Panc1 (cell line): ENCODE measurements at regions not wholly inside any gene's neighbourhood (a gene's known extent, or its start where the extent isn't known, plus 50 kb on each side); places are given as distances from the start of the nearest gene placed in this dataset.

Experiments
- ATAC-seq: fragments of 200-7000 bp; cut with Tn5 transposase; 2 replicates; pipeline ENCODE4 v1.9.1; 2020; ENCODE audit warnings: mild to moderate bottlenecking, moderate library complexity
- BruUV-seq: library from RNA; stranded (reverse); fragments of 400-500 nt; replicated peaks from 2 replicates; lab custom pipeline; 2021; lab: Mats Ljungman, UMichigan
- CTCF ChIA-PET: fragments of 300-600 bp; sonication (Branson Sonifier 250); formaldehyde crosslinking; loops from one replicate; lab custom pipeline; 2022; ENCODE audit warnings: antibody characterized with exemption; lab: Charles Lee
- POLR2A ChIA-PET: fragments of 300-600 bp; sonication (Branson Sonifier 250); formaldehyde crosslinking; loops from one replicate; lab custom pipeline; 2022; ENCODE audit warnings: antibody characterized with exemption; lab: Charles Lee
- DNase-seq: peaks from one replicate; pipeline ENCODE4 v3.0.0-alpha.2; 2010; ENCODE audit warnings: low read depth, low spot score
- H3K27ac ChIP-seq: 2 replicates; pipeline ENCODE4 v1.5.1; 2011; ENCODE audit warnings: mild to moderate bottlenecking, low read length, inconsistent platforms
- H3K27me3 ChIP-seq: fragments of 200-500 bp; sonication (Bioruptor generic); 2 replicates; pipeline ENCODE4 v1.6.0; 2014; ENCODE audit warnings: low read length, inconsistent platforms; ENCODE audit not compliant: control insufficient read depth, insufficient read depth
- H3K36me3 ChIP-seq: fragments of 200-500 bp; sonication (Bioruptor generic); 2 replicates; pipeline ENCODE4 v1.5.1; 2014; ENCODE audit warnings: inconsistent platforms, mild to moderate bottlenecking, low read length, moderate library complexity; ENCODE audit not compliant: control insufficient read depth, insufficient read depth
- H3K4me1 ChIP-seq: 2 replicates; pipeline ENCODE4 v1.5.1; 2011; ENCODE audit warnings: inconsistent platforms, mild to moderate bottlenecking, low read length, moderate library complexity; ENCODE audit not compliant: control insufficient read depth, insufficient read depth
- H3K4me3 ChIP-seq, 2 experiments: 2 replicates each; pipeline ENCODE4 v1.5.1; 2011 to 2012; ENCODE audit warnings: low read depth in 2 of 2, low read length in 2 of 2, mild to moderate bottlenecking in 2 of 2, inconsistent platforms in 1 of 2, moderate library complexity in 1 of 2
- H3K9me3 ChIP-seq: fragments of 200-500 bp; sonication (Bioruptor generic); 2 replicates; pipeline ENCODE4 v1.5.1; 2014; ENCODE audit warnings: low read depth, mild to moderate bottlenecking, inconsistent platforms, low read length, moderate library complexity; ENCODE audit not compliant: control insufficient read depth, insufficient read depth
- POLR2AphosphoS5 ChIP-seq: IDR thresholded peaks from 2 replicates; pipeline ENCODE4 v1.6.1; 2012; ENCODE audit warnings: mild to moderate bottlenecking, low read depth, low read length, moderate library complexity
- SIN3A ChIP-seq: IDR thresholded peaks from 2 replicates; pipeline ENCODE4 v1.6.1; 2012; ENCODE audit warnings: low read depth, mild to moderate bottlenecking, low read length, moderate library complexity, borderline replicate concordance; ENCODE audit not compliant: insufficient read depth
- TCF7L2 ChIP-seq: IDR thresholded peaks from 2 replicates; pipeline ENCODE4 v1.6.1; 2011; ENCODE audit warnings: mild to moderate bottlenecking, low read depth, low read length, inconsistent platforms
- in situ Hi-C: cut with HindIII; loops from 2 replicates; pipeline ENCODE4 v1.10.0; 2016; ENCODE audit warnings: low sequenced_read_pairs, low pct_unique_long_range_greater_than_20kb
- intact Hi-C: fragments of 100-400 bp; cut with micrococcal nuclease; formaldehyde crosslinking; loops from one replicate; pipeline ENCODE4 v1.10.0; 2022; ENCODE audit not compliant: unreplicated experiment
- TF ChIP-seq, protein P1 (sequence below): fragments of 450-650 bp; IDR thresholded peaks from 2 replicates; pipeline ENCODE4 v1.5.1; 2017; ENCODE audit warnings: mild to moderate bottlenecking
- TF ChIP-seq, protein P2 (sequence below), 2 experiments: IDR thresholded peaks; 2 replicates each; pipeline ENCODE4 v1.6.1; 2011 to 2012; ENCODE audit warnings: low read depth in 2 of 2, control low read depth in 1 of 2, low read length in 1 of 2, mild to moderate bottlenecking in 1 of 2, moderate library complexity in 1 of 2; ENCODE audit not compliant: insufficient read depth in 1 of 2

DNA sequence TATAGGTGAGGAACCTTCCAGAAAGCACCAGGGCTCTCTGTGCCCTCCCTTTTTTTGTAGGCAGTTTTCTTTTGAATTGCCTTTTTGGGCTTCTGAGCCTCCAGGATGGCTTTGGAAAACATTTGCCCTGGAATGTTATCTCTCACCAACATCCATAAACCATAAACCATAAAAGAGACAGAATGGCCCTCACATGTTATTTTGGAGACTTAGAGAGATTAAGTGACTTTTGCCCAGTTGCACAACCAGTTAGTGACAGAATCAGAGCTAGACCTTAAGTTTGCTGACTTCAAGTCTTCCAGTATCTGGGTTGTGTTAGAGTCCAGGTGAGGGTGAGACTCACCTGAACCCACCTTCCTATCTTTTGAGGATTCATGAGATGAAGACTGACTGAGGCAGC, 153.0 kb upstream of the STX18 start:
- ChIA-PET POLR2A (no interaction called here), CTCF (interaction anchor here (0.5 kb wide), 1 partner anchor 1515 kb away, joined by 4 read pairs; no protein-coding TSS in a partner anchor)
- Histone ChIP-seq H3K27me3 (no peaks in the 10 kb centered on the region), H3K9me3 (no peaks in the 10 kb centered on the region), H3K4me1 (no peaks in the 10 kb centered on the region), H3K27ac (no peak overlapping the region), H3K4me3 (no peak overlapping the region), H3K36me3 (no peaks in the 10 kb centered on the region)
- in situ Hi-C loops (no loop called here), intact Hi-C loops (no loop called here)
- ATAC-seq (no peak), DNase-seq (no peak)
- no TSS peak for BruUV-seq
- TF ChIP-seq, protein P1, sequence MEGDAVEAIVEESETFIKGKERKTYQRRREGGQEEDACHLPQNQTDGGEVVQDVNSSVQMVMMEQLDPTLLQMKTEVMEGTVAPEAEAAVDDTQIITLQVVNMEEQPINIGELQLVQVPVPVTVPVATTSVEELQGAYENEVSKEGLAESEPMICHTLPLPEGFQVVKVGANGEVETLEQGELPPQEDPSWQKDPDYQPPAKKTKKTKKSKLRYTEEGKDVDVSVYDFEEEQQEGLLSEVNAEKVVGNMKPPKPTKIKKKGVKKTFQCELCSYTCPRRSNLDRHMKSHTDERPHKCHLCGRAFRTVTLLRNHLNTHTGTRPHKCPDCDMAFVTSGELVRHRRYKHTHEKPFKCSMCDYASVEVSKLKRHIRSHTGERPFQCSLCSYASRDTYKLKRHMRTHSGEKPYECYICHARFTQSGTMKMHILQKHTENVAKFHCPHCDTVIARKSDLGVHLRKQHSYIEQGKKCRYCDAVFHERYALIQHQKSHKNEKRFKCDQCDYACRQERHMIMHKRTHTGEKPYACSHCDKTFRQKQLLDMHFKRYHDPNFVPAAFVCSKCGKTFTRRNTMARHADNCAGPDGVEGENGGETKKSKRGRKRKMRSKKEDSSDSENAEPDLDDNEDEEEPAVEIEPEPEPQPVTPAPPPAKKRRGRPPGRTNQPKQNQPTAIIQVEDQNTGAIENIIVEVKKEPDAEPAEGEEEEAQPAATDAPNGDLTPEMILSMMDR: no peak

DNA sequence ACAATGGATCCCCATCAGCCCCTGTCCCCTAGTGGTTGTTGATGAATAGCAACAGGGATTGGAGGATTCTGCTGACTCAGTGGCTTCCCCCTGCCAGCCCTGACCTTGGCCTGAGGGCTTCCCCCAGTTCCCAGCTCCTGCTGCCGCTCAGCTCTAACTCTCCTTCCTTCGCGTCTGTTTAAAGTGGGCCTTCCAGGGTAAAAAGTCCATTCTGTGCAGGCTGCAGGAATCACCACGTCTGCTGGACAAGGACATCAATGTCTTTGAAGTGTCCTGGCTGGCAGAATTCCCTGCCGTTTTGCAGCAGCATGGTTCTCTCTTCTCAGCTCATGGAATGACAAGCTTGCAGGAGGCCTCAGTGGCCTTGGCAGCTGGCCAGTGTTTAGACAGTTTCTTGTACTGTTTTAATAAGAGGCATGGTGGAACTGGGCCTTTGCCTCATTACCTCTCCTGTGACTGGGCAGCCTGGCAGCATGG, 152.5 kb upstream of the STX18 start:
- ChIA-PET POLR2A (no interaction called here), CTCF (no interaction called here)
- DNase-seq (no peak), ATAC-seq (no peak)
- no peaks in the 10 kb centered on the region for H3K9me3 ChIP-seq
- H3K4me3 ChIP-seq: no peak overlapping the region
- H3K27me3 ChIP-seq: no peaks in the 10 kb centered on the region
- H3K27ac ChIP-seq: no peak overlapping the region
- intact Hi-C loops: no loop called here
- no peaks in the 10 kb centered on the region for H3K4me1 ChIP-seq
- in situ Hi-C loops: no loop called here
- TF ChIP-seq, protein P2, sequence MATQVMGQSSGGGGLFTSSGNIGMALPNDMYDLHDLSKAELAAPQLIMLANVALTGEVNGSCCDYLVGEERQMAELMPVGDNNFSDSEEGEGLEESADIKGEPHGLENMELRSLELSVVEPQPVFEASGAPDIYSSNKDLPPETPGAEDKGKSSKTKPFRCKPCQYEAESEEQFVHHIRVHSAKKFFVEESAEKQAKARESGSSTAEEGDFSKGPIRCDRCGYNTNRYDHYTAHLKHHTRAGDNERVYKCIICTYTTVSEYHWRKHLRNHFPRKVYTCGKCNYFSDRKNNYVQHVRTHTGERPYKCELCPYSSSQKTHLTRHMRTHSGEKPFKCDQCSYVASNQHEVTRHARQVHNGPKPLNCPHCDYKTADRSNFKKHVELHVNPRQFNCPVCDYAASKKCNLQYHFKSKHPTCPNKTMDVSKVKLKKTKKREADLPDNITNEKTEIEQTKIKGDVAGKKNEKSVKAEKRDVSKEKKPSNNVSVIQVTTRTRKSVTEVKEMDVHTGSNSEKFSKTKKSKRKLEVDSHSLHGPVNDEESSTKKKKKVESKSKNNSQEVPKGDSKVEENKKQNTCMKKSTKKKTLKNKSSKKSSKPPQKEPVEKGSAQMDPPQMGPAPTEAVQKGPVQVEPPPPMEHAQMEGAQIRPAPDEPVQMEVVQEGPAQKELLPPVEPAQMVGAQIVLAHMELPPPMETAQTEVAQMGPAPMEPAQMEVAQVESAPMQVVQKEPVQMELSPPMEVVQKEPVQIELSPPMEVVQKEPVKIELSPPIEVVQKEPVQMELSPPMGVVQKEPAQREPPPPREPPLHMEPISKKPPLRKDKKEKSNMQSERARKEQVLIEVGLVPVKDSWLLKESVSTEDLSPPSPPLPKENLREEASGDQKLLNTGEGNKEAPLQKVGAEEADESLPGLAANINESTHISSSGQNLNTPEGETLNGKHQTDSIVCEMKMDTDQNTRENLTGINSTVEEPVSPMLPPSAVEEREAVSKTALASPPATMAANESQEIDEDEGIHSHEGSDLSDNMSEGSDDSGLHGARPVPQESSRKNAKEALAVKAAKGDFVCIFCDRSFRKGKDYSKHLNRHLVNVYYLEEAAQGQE (IDR thresholded peaks at IDR 0.05; ENCODE audit: insufficient read depth in 1 of 2, low read depth in 2 of 2, low read length in 1 of 2): no peak
- TF ChIP-seq SIN3A (no peak), TCF7L2 (no peak), POLR2AphosphoS5 (no peak)
- TF ChIP-seq, protein P1: no peak
- no TSS peak for BruUV-seq
- no peaks in the 10 kb centered on the region for H3K36me3 ChIP-seq
